H1 (cell line): ENCODE measurements at regions not wholly inside any gene's neighbourhood (a gene's known extent, or its start where the extent isn't known, plus 50 kb on each side); places are given as distances from the start of the nearest gene placed in this dataset.

ENCODE experiments used
- ASH2L ChIP-seq: fragments of 200-600, 300-600 bp; sonication (generic); IDR thresholded peaks from one replicate; pipeline ENCODE4 v1.7.1; 2017; ENCODE audit warnings: low read length
- SIRT6 ChIP-seq: IDR thresholded peaks from one replicate; pipeline ENCODE4 v1.7.1; 2012; ENCODE audit warnings: low read length, inconsistent platforms

GRCh38 chr12:105978276-105978675, 160.5 kb downstream of the NUAK1 start (continued):
- TF ChIP-seq ASH2L (no peak), SIRT6 (no peak)
